ENCODE measurements at regions not wholly inside any gene's neighbourhood (a gene's known extent, or its start where the extent isn't known, plus 50 kb on each side); places are given as distances from the start of the nearest gene placed in this dataset.

DNA sequence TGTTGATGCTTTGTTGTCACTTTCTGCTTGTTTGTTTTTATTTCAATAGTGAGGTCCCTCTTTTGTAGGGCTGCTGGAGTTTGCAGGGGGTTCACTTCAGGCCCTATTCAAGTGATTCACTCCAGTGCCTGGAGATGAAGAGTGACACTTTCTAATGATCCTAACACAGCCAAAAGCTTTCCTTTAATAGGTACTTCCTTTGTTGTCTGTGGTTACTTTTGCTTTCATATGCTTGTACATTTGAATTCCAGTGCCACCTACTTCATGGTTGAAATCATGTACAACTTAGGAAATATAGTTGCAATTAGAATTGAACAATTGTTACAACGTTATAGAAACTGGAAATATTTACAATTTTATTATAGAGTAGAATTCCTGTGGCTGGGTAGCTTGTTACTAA, 466.8 kb upstream of the EPHA3 start:
- TF ChIP-seq YY1 (IDR thresholded peaks at IDR 0.05; ENCODE audit: low read depth, low read length) (no peak), TAF1 (IDR thresholded peaks at IDR 0.05; ENCODE audit: low read depth, low read length) (no peak), SP1 (IDR thresholded peaks at IDR 0.05; ENCODE audit: low read depth, low read length) (no peak), POLR2A (IDR thresholded peaks at IDR 0.05; ENCODE audit: control extremely low read depth in 1 of 2, low read depth in 2 of 2, low read length in 2 of 2) (no peak), POLR2AphosphoS5 (IDR thresholded peaks at IDR 0.05; ENCODE audit: low read depth, low read length) (no peak), EP300 (IDR thresholded peaks at IDR 0.05; ENCODE audit: borderline replicate concordance in 1 of 2, low read depth in 2 of 2, low read length in 2 of 2) (no peak), KDM1A (IDR thresholded peaks at IDR 0.05; ENCODE audit: borderline replicate concordance, low read length) (no peak), GTF2F1 (IDR thresholded peaks at IDR 0.05; ENCODE audit: borderline replicate concordance, low read depth, low read length) (no peak)
- TF ChIP-seq, protein P1, sequence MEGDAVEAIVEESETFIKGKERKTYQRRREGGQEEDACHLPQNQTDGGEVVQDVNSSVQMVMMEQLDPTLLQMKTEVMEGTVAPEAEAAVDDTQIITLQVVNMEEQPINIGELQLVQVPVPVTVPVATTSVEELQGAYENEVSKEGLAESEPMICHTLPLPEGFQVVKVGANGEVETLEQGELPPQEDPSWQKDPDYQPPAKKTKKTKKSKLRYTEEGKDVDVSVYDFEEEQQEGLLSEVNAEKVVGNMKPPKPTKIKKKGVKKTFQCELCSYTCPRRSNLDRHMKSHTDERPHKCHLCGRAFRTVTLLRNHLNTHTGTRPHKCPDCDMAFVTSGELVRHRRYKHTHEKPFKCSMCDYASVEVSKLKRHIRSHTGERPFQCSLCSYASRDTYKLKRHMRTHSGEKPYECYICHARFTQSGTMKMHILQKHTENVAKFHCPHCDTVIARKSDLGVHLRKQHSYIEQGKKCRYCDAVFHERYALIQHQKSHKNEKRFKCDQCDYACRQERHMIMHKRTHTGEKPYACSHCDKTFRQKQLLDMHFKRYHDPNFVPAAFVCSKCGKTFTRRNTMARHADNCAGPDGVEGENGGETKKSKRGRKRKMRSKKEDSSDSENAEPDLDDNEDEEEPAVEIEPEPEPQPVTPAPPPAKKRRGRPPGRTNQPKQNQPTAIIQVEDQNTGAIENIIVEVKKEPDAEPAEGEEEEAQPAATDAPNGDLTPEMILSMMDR (IDR thresholded peaks at IDR 0.05; ENCODE audit: control extremely low read depth in 1 of 3, insufficient read depth in 1 of 3, low read depth in 1 of 3, low read length in 3 of 3) = no peak
- TF ChIP-seq, protein P2, sequence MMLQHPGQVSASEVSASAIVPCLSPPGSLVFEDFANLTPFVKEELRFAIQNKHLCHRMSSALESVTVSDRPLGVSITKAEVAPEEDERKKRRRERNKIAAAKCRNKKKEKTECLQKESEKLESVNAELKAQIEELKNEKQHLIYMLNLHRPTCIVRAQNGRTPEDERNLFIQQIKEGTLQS (IDR thresholded peaks at IDR 0.05; ENCODE audit: insufficient read depth, low read depth, low read length) = no peak

All from H1 (cell line).